Endothelial cell (in vitro differentiated cells): ENCODE measurements at regions not wholly inside any gene's neighbourhood (a gene's known extent, or its start where the extent isn't known, plus 50 kb on each side); places are given as distances from the start of the nearest gene placed in this dataset.
A peak's percentile ranks its signal among the peaks of the same experiment; 100 is the strongest.

Experiments used
- DNase-seq: peaks from one replicate; pipeline ENCODE4 v3.0.0; 2021; ENCODE audit warnings: low spot score
- H3K27ac Mint-ChIP-seq: one replicate; pipeline ENCODE4 v1.8.0; 2021; ENCODE audit warnings: mixed read lengths, inconsistent platforms; ENCODE audit not compliant: unreplicated experiment
- H3K27me3 Mint-ChIP-seq: one replicate; pipeline ENCODE4 v1.8.0; 2021; ENCODE audit warnings: mild to moderate bottlenecking, moderate library complexity, mixed read lengths, inconsistent platforms; ENCODE audit not compliant: unreplicated experiment
- H3K36me3 Mint-ChIP-seq: one replicate; pipeline ENCODE4 v1.8.0; 2021; ENCODE audit warnings: mild to moderate bottlenecking, low read depth, mixed read lengths, inconsistent platforms; ENCODE audit not compliant: unreplicated experiment
- H3K4me1 Mint-ChIP-seq: one replicate; pipeline ENCODE4 v1.8.0; 2021; ENCODE audit warnings: mild to moderate bottlenecking, mixed read lengths, inconsistent platforms; ENCODE audit not compliant: unreplicated experiment
- H3K4me3 Mint-ChIP-seq: one replicate; pipeline ENCODE4 v1.8.0; 2021; ENCODE audit warnings: mild to moderate bottlenecking, mixed read lengths, inconsistent platforms; ENCODE audit not compliant: unreplicated experiment
- H3K9me3 Mint-ChIP-seq: one replicate; pipeline ENCODE4 v1.8.0; 2021; ENCODE audit warnings: mixed read lengths, inconsistent platforms; ENCODE audit not compliant: unreplicated experiment
- CTCF ChIP-seq: fragments of 200-600 bp; sonication (generic); IDR thresholded peaks from one replicate; pipeline ENCODE4 v1.5.0; 2021; ENCODE audit warnings: antibody characterized with exemption; ENCODE audit not compliant: unreplicated experiment

GRCh38 chr14:65204056-65204455, 101.7 kb upstream of the MAX start:
- Mint-ChIP-seq H3K36me3 (no peaks in the 10 kb centered on the region), H3K27ac (no peak overlapping the region), H3K27me3 (peaks cover 3% of the 10 kb centered on the region), H3K4me1 (peaks cover 2% of the 10 kb centered on the region), H3K9me3 (no peaks in the 10 kb centered on the region), H3K4me3 (no peak overlapping the region)
- no peak for DNase-seq
- TF ChIP-seq CTCF, result no peak

- Mint-ChIP-seq H3K27me3 (peaks cover 3% of the 10 kb centered on the region), H3K27ac (no peak overlapping the region), H3K9me3 (no peaks in the 10 kb centered on the region), H3K36me3 (no peaks in the 10 kb centered on the region), H3K4me3 (no peak overlapping the region), H3K4me1 (peaks cover 13% of the 10 kb centered on the region)
- no peak for TF ChIP-seq CTCF
- DNase-seq, result no peak
Measured at GRCh38 chr14:65206078-65206447, 103.7 kb upstream of the MAX start.

GRCh38 chr14:65206448-65207096, 104.3 kb upstream of the MAX start:
- DNase-seq, result no peak
- no peak for TF ChIP-seq CTCF
- Mint-ChIP-seq H3K4me1 (peaks cover 17% of the 10 kb centered on the region), H3K9me3 (no peaks in the 10 kb centered on the region), H3K36me3 (no peaks in the 10 kb centered on the region), H3K4me3 (no peak overlapping the region), H3K27ac (no peak overlapping the region), H3K27me3 (peaks cover 3% of the 10 kb centered on the region)

- H3K27ac Mint-ChIP-seq, result no peak overlapping the region
- peaks cover 18% of the 10 kb centered on the region for H3K4me1 Mint-ChIP-seq
- H3K9me3 Mint-ChIP-seq, result no peaks in the 10 kb centered on the region
- H3K36me3 Mint-ChIP-seq, result no peaks in the 10 kb centered on the region
- no peak overlapping the region for H3K4me3 Mint-ChIP-seq
- no peak for DNase-seq
- no peak for TF ChIP-seq CTCF
- peaks cover 6% of the 10 kb centered on the region for H3K27me3 Mint-ChIP-seq
Measured at GRCh38 chr14:65208548-65208947, 106.2 kb upstream of the MAX start.

GRCh38 chr14:65210118-65210821, 108.0 kb upstream of the MAX start:
- peak overlapping the region; percentile 72 for H3K27ac Mint-ChIP-seq
- no peak for DNase-seq
- TF ChIP-seq CTCF, result no peak
- H3K4me3 Mint-ChIP-seq, result no peak overlapping the region
- no peaks in the 10 kb centered on the region for H3K9me3 Mint-ChIP-seq
- H3K36me3 Mint-ChIP-seq, result no peaks in the 10 kb centered on the region
- peaks cover 18% of the 10 kb centered on the region for H3K4me1 Mint-ChIP-seq
- peaks cover 6% of the 10 kb centered on the region for H3K27me3 Mint-ChIP-seq
